Endothelial cell of umbilical vein (primary cell): ENCODE measurements at regions not wholly inside any gene's neighbourhood (a gene's known extent, or its start where the extent isn't known, plus 50 kb on each side); places are given as distances from the start of the nearest gene placed in this dataset.
A peak's percentile ranks its signal among the peaks of the same experiment; 100 is the strongest.
"Not testable (repeated sequence)": the region's sequence is repeated elsewhere in the genome, so short reads cannot be mapped to it uniquely, and the experiment has no call there.

Experiments used
- BruUV-seq: library from RNA; stranded (reverse); fragments of 400-500 nt; replicated peaks from 2 replicates; lab custom pipeline; 2021; lab: Mats Ljungman, UMichigan
- CTCF ChIA-PET: fragments of 300-600, 350-600 bp; sonication (Branson Sonifier 250); formaldehyde crosslinking; loops from one replicate; lab custom pipeline; 2021; ENCODE audit warnings: antibody characterized with exemption, inconsistent platforms; lab: Charles Lee
- POLR2A ChIA-PET: fragments of 300-600, 350-600 bp; sonication (Branson Sonifier 250); formaldehyde crosslinking; loops from one replicate; lab custom pipeline; 2021; ENCODE audit warnings: antibody characterized with exemption, inconsistent platforms; lab: Charles Lee
- DNase-seq: peaks from one replicate; pipeline ENCODE4 v3.0.0-alpha.2; 2011; ENCODE audit warnings: low read depth, low spot score
- FAIRE-seq: peaks from 2 replicates; lab custom pipeline; 2011; peaks lifted over from hg19 to GRCh38; lab: Jason Lieb, UNC
- H2AFZ ChIP-seq: 2 replicates; pipeline ENCODE4 v1.6.0; 2012; ENCODE audit warnings: low read depth, low read length, control low read depth, inconsistent platforms
- H3K27ac ChIP-seq: 2 replicates; pipeline ENCODE4 v1.5.1; 2011; ENCODE audit warnings: low read depth, mild to moderate bottlenecking, control low read depth, low read length, moderate library complexity; ENCODE audit not compliant: insufficient read depth
- H3K27me3 ChIP-seq, 2 experiments: 2 replicates each; pipeline versions ENCODE4 v1.6.0 to v1.6.1; 2011; ENCODE audit warnings: low read length in 2 of 2, mixed read lengths in 1 of 2; ENCODE audit not compliant: control insufficient read depth in 2 of 2, insufficient read depth in 2 of 2
- H3K36me3 ChIP-seq, 2 experiments: 2 replicates in 1 of 2; 3 replicates in 1 of 2; pipeline ENCODE4 v1.5.1; 2011; ENCODE audit warnings: low read length in 2 of 2, mild to moderate bottlenecking in 1 of 2, moderate library complexity in 1 of 2; ENCODE audit not compliant: control insufficient read depth in 2 of 2, insufficient read depth in 2 of 2; ENCODE audit errors: extremely low read depth in 1 of 2
- H3K4me1 ChIP-seq: 3 replicates; pipeline ENCODE4 v1.5.1; 2011; ENCODE audit warnings: mild to moderate bottlenecking, low read length; ENCODE audit not compliant: control insufficient read depth, insufficient read depth; ENCODE audit errors: extremely low read depth
- H3K4me2 ChIP-seq: 2 replicates; pipeline ENCODE4 v1.6.1; 2011; ENCODE audit warnings: low read length, control low read depth, mixed read lengths; ENCODE audit not compliant: insufficient read depth
- H3K4me3 ChIP-seq, 3 experiments: fragments of 200-600 bp in 1 of 3; sonication (generic), shearing (Covaris generic) in 1 of 3; replicated peaks in 1 of 3; 2 replicates each; pipeline ENCODE4 v1.5.1; 2011 to 2016; ENCODE audit warnings: control low read depth in 3 of 3, low read length in 3 of 3, mild to moderate bottlenecking in 2 of 3, inconsistent platforms in 1 of 3, low read depth in 1 of 3, moderate library complexity in 1 of 3; ENCODE audit not compliant: insufficient read depth in 1 of 3
- H3K79me2 ChIP-seq: 2 replicates; pipeline ENCODE4 v1.6.0; 2012; ENCODE audit warnings: low read length, inconsistent platforms; ENCODE audit not compliant: control insufficient read depth, insufficient read depth
- H3K9ac ChIP-seq: replicated peaks from 2 replicates; pipeline ENCODE3; 2011; ENCODE audit warnings: low read length, control low read depth; ENCODE audit not compliant: insufficient read depth; ENCODE audit errors: extremely low read depth
- H3K9me1 ChIP-seq: replicated peaks from 3 replicates; pipeline ENCODE4 v1.6.0; 2011; ENCODE audit warnings: mild to moderate bottlenecking, low read length; ENCODE audit not compliant: control insufficient read depth, insufficient read depth; ENCODE audit errors: extremely low read depth
- H3K9me3 ChIP-seq: replicated peaks from 2 replicates; pipeline ENCODE4 v1.5.1; 2012; ENCODE audit warnings: low read length, inconsistent platforms; ENCODE audit not compliant: control insufficient read depth, insufficient read depth
- H4K20me1 ChIP-seq: replicated peaks from 2 replicates; pipeline ENCODE3; 2011; ENCODE audit warnings: mild to moderate bottlenecking, low read length; ENCODE audit not compliant: control insufficient read depth, insufficient read depth; ENCODE audit errors: extremely low read depth
- dilution Hi-C: fragments of 300-500 bp; cut with MboI; formaldehyde crosslinking; loops from one replicate; pipeline ENCODE4 v1.15.0; 2019; ENCODE audit warnings: low sequenced_read_pairs; ENCODE audit not compliant: extremely low pct_ligation_motif_present
- intact Hi-C: fragments of 100-400 bp; cut with micrococcal nuclease; formaldehyde crosslinking; loops from one replicate; pipeline ENCODE4 v1.10.0; 2022

DNA sequence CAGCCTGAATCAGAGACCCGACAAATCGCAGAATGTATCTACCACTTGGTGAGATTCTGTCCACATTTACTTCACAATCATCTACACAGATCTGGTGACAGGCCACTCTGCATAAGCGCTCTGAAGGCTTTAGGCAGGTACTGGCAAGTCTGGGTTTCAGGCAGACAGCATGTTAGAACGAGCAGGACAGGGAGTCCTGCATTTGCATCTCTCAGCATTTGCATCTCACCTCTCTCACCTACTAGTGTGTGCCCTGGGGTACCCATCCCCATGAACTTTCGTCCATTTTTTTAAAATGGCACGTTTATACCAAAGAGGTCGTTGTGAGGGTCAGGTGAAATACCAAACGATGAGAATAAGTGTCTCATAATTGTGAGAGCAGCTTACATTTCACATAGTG is 108.2 kb downstream of the SPATA31A1 start:
- H3K36me3 ChIP-seq, dilution Hi-C loops, POLR2A ChIA-PET, H3K79me2 ChIP-seq, CTCF ChIA-PET, H2AFZ ChIP-seq, H3K9me1 ChIP-seq, H3K4me1 ChIP-seq, H3K9ac ChIP-seq, BruUV-seq, H4K20me1 ChIP-seq, H3K27ac ChIP-seq, FAIRE-seq, H3K27me3 ChIP-seq, intact Hi-C loops, H3K9me3 ChIP-seq: not testable (repeated sequence)
- peak overlapping the region in 2 of 3 experiments; percentile 28 to 41 for H3K4me3 ChIP-seq
- peak overlapping the region; percentile 51 for H3K4me2 ChIP-seq
- peak; percentile 1 for DNase-seq

DNA sequence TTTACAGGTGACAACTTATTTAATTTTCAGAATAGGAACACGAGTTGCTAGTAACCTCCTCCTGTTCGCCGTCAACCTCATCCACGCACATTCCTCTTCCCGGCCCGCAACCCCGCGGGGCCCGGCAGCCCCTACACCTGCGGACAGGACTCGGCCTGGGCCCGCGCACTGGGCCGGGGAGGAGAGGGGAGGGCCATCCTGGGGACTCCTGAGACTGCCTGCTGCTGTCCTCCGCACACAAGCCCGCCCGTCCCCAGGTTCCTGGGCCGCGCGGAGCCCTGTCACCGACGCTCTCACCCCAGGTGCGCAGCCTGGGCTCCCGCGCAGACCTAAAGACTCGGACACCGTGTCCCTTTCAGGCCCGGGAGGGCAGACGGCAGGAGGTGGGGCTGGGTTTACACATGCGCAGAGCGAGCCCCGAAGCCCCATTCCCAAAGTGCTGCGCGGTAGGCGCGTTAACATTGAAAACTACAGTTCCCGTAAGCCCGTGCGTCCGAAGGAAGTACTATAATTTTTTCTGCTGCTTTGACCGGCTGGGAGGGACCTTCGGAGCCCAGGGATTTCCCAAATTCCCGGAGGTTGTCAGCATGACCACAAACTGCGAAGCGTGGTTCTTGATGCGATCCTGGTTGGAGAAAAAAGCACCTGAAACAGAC is 108.8 kb downstream of the SPATA31A1 start:
- H3K4me1 ChIP-seq, intact Hi-C loops, dilution Hi-C loops, H3K9me1 ChIP-seq, H3K79me2 ChIP-seq, H3K9me3 ChIP-seq, H3K27me3 ChIP-seq, H3K27ac ChIP-seq, H4K20me1 ChIP-seq, H3K36me3 ChIP-seq, CTCF ChIA-PET, POLR2A ChIA-PET, FAIRE-seq, H3K9ac ChIP-seq: not testable (repeated sequence)
- BruUV-seq, result TSS peak; percentile 49
- Histone ChIP-seq H3K4me3 (peak overlapping the region in 2 of 3 experiments; percentile 23 to 41), H3K4me2 (peak overlapping the region; percentile 51), H2AFZ (peak overlapping the region; percentile 72)
- DNase-seq, result peak; percentile 89

DNA sequence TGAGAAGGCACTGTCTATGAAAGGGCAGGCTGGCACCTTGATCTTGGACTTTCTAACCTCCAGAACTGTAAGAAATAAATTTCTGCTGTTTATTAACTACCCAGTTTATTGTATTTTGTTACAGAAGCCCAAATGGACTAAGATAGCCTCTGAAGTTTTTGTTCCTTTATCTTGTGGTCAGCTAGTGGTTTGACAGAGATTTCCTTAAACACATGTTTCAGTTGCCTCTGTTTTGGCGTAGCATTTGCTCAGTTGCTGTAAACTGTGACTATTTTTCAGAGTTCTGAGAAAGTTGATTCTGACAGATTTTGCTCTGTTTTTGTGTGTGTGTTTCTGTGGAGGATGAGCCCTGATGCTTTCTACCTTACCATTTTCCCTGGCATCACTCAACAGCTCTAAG is 119.0 kb downstream of the SPATA31A1 start:
- H3K4me2 ChIP-seq, H3K4me3 ChIP-seq, H3K4me1 ChIP-seq, H3K27ac ChIP-seq, POLR2A ChIA-PET, H3K9ac ChIP-seq, CTCF ChIA-PET, intact Hi-C loops, H3K36me3 ChIP-seq, H3K9me1 ChIP-seq, DNase-seq, dilution Hi-C loops, FAIRE-seq, BruUV-seq, H4K20me1 ChIP-seq, H3K79me2 ChIP-seq, H2AFZ ChIP-seq, H3K9me3 ChIP-seq, H3K27me3 ChIP-seq: not testable (repeated sequence)

DNA sequence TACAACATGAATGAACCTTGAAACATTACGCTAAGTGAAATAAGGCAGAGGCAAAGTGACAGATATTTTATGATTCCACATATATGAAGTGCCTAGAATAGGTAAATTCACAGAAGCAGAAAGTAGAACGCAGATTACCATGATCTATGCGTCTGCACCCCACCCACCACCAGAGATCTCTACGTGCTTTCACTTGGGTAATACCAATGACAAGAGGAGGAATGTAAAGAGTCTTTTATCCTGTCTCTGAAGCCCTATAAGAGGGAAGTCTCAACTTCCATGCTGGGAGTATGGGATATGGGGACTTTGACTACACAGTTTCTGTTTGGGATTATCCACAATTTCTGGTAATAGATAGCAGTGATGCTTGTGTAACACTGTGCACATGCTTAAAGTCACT is 127.6 kb downstream of the SPATA31A1 start:
- BruUV-seq, H3K4me2 ChIP-seq: not testable (repeated sequence)

More for the DNA sequence above, 127.6 kb downstream of the SPATA31A1 start:
- DNase-seq, H3K79me2 ChIP-seq, H4K20me1 ChIP-seq, H3K9me3 ChIP-seq, H3K9ac ChIP-seq, H3K4me3 ChIP-seq, H2AFZ ChIP-seq, H3K36me3 ChIP-seq, H3K27ac ChIP-seq, H3K4me1 ChIP-seq, CTCF ChIA-PET, FAIRE-seq, dilution Hi-C loops, H3K9me1 ChIP-seq, H3K27me3 ChIP-seq, intact Hi-C loops, POLR2A ChIA-PET: not testable (repeated sequence)
